Left ventricle myocardium inferior (tissue), 1 donor: ENCODE measurements at regions not wholly inside any gene's neighbourhood (a gene's known extent, or its start where the extent isn't known, plus 50 kb on each side); places are given as distances from the start of the nearest gene placed in this dataset.

Experiments
- DNase-seq: peaks from one replicate; pipeline ENCODE4 v3.0.0-alpha.2; 2020
- H3K27ac ChIP-seq: fragments of 200-600 bp; replicated peaks from 2 replicates; pipeline ENCODE4 v1.8.0; 2021
- H3K27me3 ChIP-seq: fragments of 200-600 bp; 2 replicates; pipeline ENCODE4 v1.8.0; 2021; ENCODE audit warnings: low read depth
- H3K36me3 ChIP-seq: fragments of 200-600 bp; 2 replicates; pipeline ENCODE4 v1.8.0; 2021
- H3K4me1 ChIP-seq: fragments of 200-600 bp; 2 replicates; pipeline ENCODE4 v1.8.0; 2021
- H3K4me3 ChIP-seq: fragments of 200-600 bp; 2 replicates; pipeline ENCODE4 v1.8.0; 2021; ENCODE audit warnings: mild to moderate bottlenecking, moderate library complexity
- H3K9me3 ChIP-seq: fragments of 200-600 bp; replicated peaks from 2 replicates; pipeline ENCODE4 v1.8.0; 2021
- CTCF ChIP-seq: fragments of 200-600 bp; IDR thresholded peaks from 2 replicates; pipeline ENCODE4 v1.8.0; 2021; ENCODE audit warnings: antibody characterized with exemption, mild to moderate bottlenecking, borderline replicate concordance
- intact Hi-C: fragments of 100-400 bp; cut with micrococcal nuclease; formaldehyde crosslinking; loops from one replicate; pipeline ENCODE4 v1.11.0; 2022
- donor health status: DM: no; HTN: yes; CAD: no; lungs with severe emphysema.

- DNase-seq: no peak
- no peak overlapping the region for H3K27ac ChIP-seq
- no peaks in the 10 kb centered on the region for H3K9me3 ChIP-seq
- intact Hi-C loops: no loop called here
- peaks cover 28% of the 10 kb centered on the region for H3K36me3 ChIP-seq
- no peak for TF ChIP-seq CTCF
- no peak overlapping the region for H3K4me3 ChIP-seq
- no peaks in the 10 kb centered on the region for H3K4me1 ChIP-seq
- H3K27me3 ChIP-seq: no peaks in the 10 kb centered on the region
These were observed 437.9 kb downstream of the KLF12 start for GRCh38 chr13:73696271-73696670.

GRCh38 chr13:73695325-73695724, 438.9 kb downstream of the KLF12 start:
- TF ChIP-seq CTCF: no peak
- Histone ChIP-seq H3K4me3 (no peak overlapping the region), H3K4me1 (no peaks in the 10 kb centered on the region), H3K36me3 (peaks cover 28% of the 10 kb centered on the region), H3K9me3 (no peaks in the 10 kb centered on the region), H3K27me3 (no peaks in the 10 kb centered on the region), H3K27ac (no peak overlapping the region)
- intact Hi-C loops: no loop called here
- DNase-seq: no peak

- H3K36me3 ChIP-seq: peaks cover 28% of the 10 kb centered on the region
- no peaks in the 10 kb centered on the region for H3K27me3 ChIP-seq
- no peak overlapping the region for H3K27ac ChIP-seq
- no peaks in the 10 kb centered on the region for H3K9me3 ChIP-seq
- no peak for TF ChIP-seq CTCF
- no peak overlapping the region for H3K4me3 ChIP-seq
- intact Hi-C loops: no loop called here
- DNase-seq: no peak
- no peaks in the 10 kb centered on the region for H3K4me1 ChIP-seq
These were observed 441.0 kb downstream of the KLF12 start for GRCh38 chr13:73693215-73693614.

- H3K27ac ChIP-seq: no peak overlapping the region
- H3K4me3 ChIP-seq: no peak overlapping the region
- TF ChIP-seq CTCF: no peak
- no peaks in the 10 kb centered on the region for H3K9me3 ChIP-seq
- intact Hi-C loops: no loop called here
- no peaks in the 10 kb centered on the region for H3K27me3 ChIP-seq
- H3K36me3 ChIP-seq: peaks cover 28% of the 10 kb centered on the region
- no peaks in the 10 kb centered on the region for H3K4me1 ChIP-seq
- DNase-seq: no peak
These were observed 442.3 kb downstream of the KLF12 start for GRCh38 chr13:73691891-73692290.

- TF ChIP-seq CTCF: no peak
- no peak overlapping the region for H3K4me3 ChIP-seq
- no peak overlapping the region for H3K27ac ChIP-seq
- H3K36me3 ChIP-seq: peaks cover 4% of the 10 kb centered on the region
- no peaks in the 10 kb centered on the region for H3K4me1 ChIP-seq
- no peaks in the 10 kb centered on the region for H3K27me3 ChIP-seq
- H3K9me3 ChIP-seq: no peaks in the 10 kb centered on the region
- no peak for DNase-seq
- intact Hi-C loops: no loop called here
These were observed 446.3 kb downstream of the KLF12 start for GRCh38 chr13:73687929-73688328.

GRCh38 chr13:73687087-73687486, 447.1 kb downstream of the KLF12 start:
- Histone ChIP-seq H3K9me3 (no peaks in the 10 kb centered on the region), H3K27me3 (no peaks in the 10 kb centered on the region), H3K4me3 (no peak overlapping the region), H3K4me1 (no peaks in the 10 kb centered on the region), H3K27ac (no peak overlapping the region), H3K36me3 (peaks cover 4% of the 10 kb centered on the region)
- intact Hi-C loops: no loop called here
- TF ChIP-seq CTCF: no peak
- DNase-seq: no peak
